HEK293T (cell line): ENCODE measurements at regions not wholly inside any gene's neighbourhood (a gene's known extent, or its start where the extent isn't known, plus 50 kb on each side); places are given as distances from the start of the nearest gene placed in this dataset.

Source experiments
- CTCF ChIA-PET: fragments of 350-600 bp; formaldehyde crosslinking; extraction: SDS; loops from one replicate; lab custom pipeline; 2021; ENCODE audit warnings: antibody characterized with exemption, inconsistent platforms; lab: Yijun Ruan, JAX
- POLR2A ChIA-PET: fragments of 350-600 bp; formaldehyde crosslinking; extraction: SDS; loops from one replicate; lab custom pipeline; 2020; ENCODE audit warnings: antibody characterized with exemption, inconsistent platforms; lab: Yijun Ruan, JAX
- DNase-seq: peaks from one replicate; pipeline ENCODE4 v3.0.0; 2012; ENCODE audit warnings: mixed read lengths; ENCODE audit errors: extremely low spot score
- ARNT ChIP-seq: fragments of 450-650 bp; IDR thresholded peaks from 2 replicates; pipeline ENCODE4 v1.6.1; 2017; ENCODE audit warnings: mild to moderate bottlenecking
- BHLHE40 ChIP-seq: fragments of 450-650 bp; IDR thresholded peaks from 2 replicates; pipeline ENCODE4 v1.6.1; 2016; ENCODE audit warnings: mild to moderate bottlenecking, moderate library complexity, borderline replicate concordance
- CTBP1 ChIP-seq: fragments of 450-650 bp; IDR thresholded peaks from 2 replicates; pipeline ENCODE4 v1.6.1; 2016; ENCODE audit warnings: borderline replicate concordance
- ELF4 ChIP-seq: fragments of 450-650 bp; IDR thresholded peaks from 2 replicates; pipeline ENCODE4 v1.6.1; 2017; ENCODE audit warnings: antibody characterized with exemption
- FOXA1 ChIP-seq: fragments of 450-650 bp; IDR thresholded peaks from 2 replicates; pipeline ENCODE4 v1.6.1; 2016; ENCODE audit warnings: mild to moderate bottlenecking
- FOXK2 ChIP-seq: fragments of 450-650 bp; IDR thresholded peaks from 2 replicates; pipeline ENCODE4 v1.6.1; 2016; ENCODE audit warnings: mild to moderate bottlenecking
- FOXM1 ChIP-seq: fragments of 450-650 bp; IDR thresholded peaks from 2 replicates; pipeline ENCODE4 v1.6.1; 2017; ENCODE audit warnings: mild to moderate bottlenecking, borderline replicate concordance
- HDGF ChIP-seq: fragments of 450-650 bp; IDR thresholded peaks from 2 replicates; pipeline ENCODE4 v1.6.1; 2017; ENCODE audit warnings: antibody characterized with exemption, borderline replicate concordance
- L3MBTL2 ChIP-seq: fragments of 450-650 bp; conservative IDR thresholded peaks from 2 replicates; pipeline ENCODE4 v1.6.1; 2016; ENCODE audit warnings: mild to moderate bottlenecking
- LEF1 ChIP-seq: fragments of 450-650 bp; IDR thresholded peaks from 2 replicates; pipeline ENCODE4 v1.6.1; 2017; ENCODE audit warnings: mild to moderate bottlenecking, borderline replicate concordance
- NFRKB ChIP-seq: fragments of 450-650 bp; IDR thresholded peaks from 2 replicates; pipeline ENCODE4 v1.6.1; 2016; ENCODE audit warnings: mild to moderate bottlenecking, moderate library complexity
- SP1 ChIP-seq: fragments of 450-650 bp; IDR thresholded peaks from 2 replicates; pipeline ENCODE4 v1.6.1; 2017
- SUZ12 ChIP-seq: fragments of 450-650 bp; IDR thresholded peaks from 2 replicates; pipeline ENCODE4 v1.6.1; 2016; ENCODE audit warnings: mild to moderate bottlenecking
- TARDBP ChIP-seq: fragments of 450-650 bp; IDR thresholded peaks from 2 replicates; pipeline ENCODE4 v1.6.1; 2016
- ZNF384 ChIP-seq: fragments of 450-650 bp; IDR thresholded peaks from 2 replicates; pipeline ENCODE4 v1.6.1; 2016
- TF ChIP-seq, protein P1 (sequence below): fragments of 450-650 bp; IDR thresholded peaks from 2 replicates; pipeline ENCODE4 v1.6.1; 2016

DNA sequence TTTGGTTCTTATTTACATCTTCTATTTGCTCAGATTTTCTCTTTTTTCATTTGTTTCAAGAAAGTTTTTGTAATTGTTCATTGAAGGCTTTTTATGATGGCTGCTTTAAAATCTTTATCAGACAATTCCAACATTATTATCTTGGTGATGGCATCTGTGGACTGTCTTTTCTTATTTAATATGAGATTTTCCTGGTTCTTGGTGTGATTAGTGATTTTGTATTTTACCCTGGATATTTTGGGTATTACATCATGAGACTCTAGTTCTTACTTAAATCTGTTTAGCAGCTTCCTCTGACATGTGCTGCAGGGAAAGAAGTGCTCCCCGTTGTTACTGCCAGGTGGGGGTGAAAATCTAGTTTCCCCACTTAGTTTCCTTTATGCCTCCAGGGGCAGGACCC is 94.2 kb upstream of the ANKH start:
- ChIA-PET CTCF (no interaction called here), POLR2A (no interaction called here)
- TF ChIP-seq ZNF384 (no peak), HDGF (no peak), NFRKB (no peak), CTBP1 (no peak), L3MBTL2 (no peak), ELF4 (no peak)
- TF ChIP-seq, protein P1, sequence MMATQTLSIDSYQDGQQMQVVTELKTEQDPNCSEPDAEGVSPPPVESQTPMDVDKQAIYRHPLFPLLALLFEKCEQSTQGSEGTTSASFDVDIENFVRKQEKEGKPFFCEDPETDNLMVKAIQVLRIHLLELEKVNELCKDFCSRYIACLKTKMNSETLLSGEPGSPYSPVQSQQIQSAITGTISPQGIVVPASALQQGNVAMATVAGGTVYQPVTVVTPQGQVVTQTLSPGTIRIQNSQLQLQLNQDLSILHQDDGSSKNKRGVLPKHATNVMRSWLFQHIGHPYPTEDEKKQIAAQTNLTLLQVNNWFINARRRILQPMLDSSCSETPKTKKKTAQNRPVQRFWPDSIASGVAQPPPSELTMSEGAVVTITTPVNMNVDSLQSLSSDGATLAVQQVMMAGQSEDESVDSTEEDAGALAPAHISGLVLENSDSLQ, result no peak
- no peak for DNase-seq

DNA sequence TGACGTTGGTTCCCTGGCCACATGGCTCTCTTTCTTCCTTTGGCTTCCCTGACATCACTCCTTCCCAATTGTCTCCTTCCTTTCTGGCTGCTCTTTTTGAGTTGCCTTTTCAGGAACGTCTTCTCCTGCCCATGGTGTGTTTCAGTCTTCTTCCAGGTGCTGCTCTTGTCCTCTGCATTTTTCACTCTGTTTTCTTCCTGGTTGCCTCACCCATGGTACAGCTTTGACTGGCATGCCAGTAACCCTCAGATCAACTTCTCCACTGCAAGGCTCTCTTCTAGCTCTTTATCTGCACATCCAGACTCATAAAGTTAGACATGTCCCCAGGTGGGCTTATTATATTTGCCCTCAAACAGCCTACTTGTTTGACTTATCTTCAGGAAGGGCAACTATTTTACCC is 91.0 kb upstream of the ANKH start:
- POLR2A ChIA-PET, result interaction anchor here (0.8 kb wide), 1 partner anchor 26 kb away, joined by 3 read pairs; no protein-coding TSS in a partner anchor
- DNase-seq, result no peak
- TF ChIP-seq ZNF384, result no peak
- no peak for TF ChIP-seq SUZ12
- no peak for TF ChIP-seq SP1
- CTCF ChIA-PET, result no interaction called here

DNA sequence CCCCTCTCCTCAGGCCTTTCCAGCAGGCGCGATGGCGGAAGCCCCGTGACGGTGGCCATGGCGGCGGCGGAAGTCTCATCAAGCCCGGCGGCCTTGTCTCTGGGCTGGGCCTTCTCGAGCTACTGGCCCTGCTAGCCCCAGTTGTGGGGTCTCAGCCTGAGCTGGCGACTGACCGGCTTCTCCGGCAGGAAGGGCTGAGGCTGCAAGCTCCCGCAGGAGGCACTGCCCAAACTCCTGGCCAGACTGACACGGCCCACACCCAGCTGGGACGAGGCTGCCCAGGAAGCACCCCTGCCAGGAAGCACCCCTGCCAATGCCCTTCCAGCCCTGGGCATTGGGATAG is 88.5 kb upstream of the ANKH start:
- TF ChIP-seq ELF4 (no peak), CTBP1 (no peak), TARDBP (no peak), ZNF384 (no peak), L3MBTL2 (no peak), LEF1 (no peak), FOXM1 (no peak)
- TF ChIP-seq, protein P1, result no peak
- ChIA-PET POLR2A (no interaction called here), CTCF (no interaction called here)
- DNase-seq, result no peak

- DNase-seq, result no peak
- ChIA-PET CTCF (interaction anchor here (0.5 kb wide), 1 partner anchor 417 kb away, joined by 3 read pairs; no protein-coding TSS in a partner anchor), POLR2A (no interaction called here)
Measured at GRCh38 chr5:14959399-14960119, 88.0 kb upstream of the ANKH start.

DNA sequence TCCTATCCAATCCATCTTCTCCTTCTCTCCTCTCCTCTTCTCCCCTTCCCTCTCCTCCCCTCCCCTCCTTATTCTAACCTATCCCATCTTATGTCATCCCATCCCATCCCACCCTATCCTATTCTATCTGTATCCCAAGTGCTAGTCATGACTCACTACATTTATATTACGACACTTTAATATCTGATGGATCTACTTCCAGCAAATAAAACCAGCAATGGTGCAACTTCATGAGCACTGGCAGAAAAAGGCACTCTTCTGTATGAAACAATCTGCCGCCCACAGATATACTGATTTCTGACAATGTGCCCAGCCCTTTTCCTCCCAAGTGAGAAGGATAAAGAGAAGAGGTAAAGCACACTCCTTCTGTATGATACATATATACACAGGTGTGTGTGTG is 86.6 kb upstream of the ANKH start:
- CTCF ChIA-PET, result no interaction called here
- POLR2A ChIA-PET, result no interaction called here
- no peak for DNase-seq
- TF ChIP-seq SUZ12, result no peak
- no peak for TF ChIP-seq FOXK2
- TF ChIP-seq FOXA1, result no peak
- TF ChIP-seq NFRKB, result no peak
- TF ChIP-seq ARNT, result no peak
- TF ChIP-seq ELF4, result no peak
- TF ChIP-seq TARDBP, result no peak
- TF ChIP-seq BHLHE40, result no peak
- TF ChIP-seq, protein P1, result no peak
- no peak for TF ChIP-seq HDGF
- TF ChIP-seq ZNF384, result no peak

More at GRCh38 chr5:14959399-14960119, 88.0 kb upstream of the ANKH start:
- TF ChIP-seq HDGF, result no peak
- TF ChIP-seq FOXM1, result no peak
- no peak for TF ChIP-seq ELF4

DNA sequence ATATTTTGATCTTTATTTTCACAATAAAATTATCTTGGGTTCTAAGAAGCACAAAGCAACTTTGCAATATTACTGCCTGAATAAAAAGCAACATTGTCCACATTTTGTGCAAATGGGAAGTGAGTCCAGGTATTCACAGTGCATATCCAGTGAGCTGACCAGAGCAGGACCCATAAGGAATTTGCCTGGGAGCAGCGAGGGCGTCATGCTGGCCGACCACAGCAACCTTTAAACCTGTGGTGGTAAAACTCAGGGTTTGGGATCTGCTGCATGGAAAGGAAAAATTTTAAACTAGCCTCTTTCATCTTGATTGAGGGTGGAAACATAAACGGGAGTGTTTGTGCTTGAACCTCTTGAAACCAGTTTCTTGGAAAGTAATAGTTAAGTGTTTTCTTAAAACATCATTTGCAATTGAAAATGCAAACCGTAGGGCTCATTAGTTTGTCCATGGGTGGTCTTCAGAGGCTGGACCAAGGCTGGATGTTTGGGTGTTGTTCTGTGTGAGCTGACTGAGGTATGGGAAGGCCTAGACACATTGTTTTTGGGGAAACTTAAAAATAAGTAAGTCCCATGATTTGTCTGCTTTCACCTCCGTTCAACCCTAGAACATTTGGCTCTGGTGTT is 85.0 kb upstream of the ANKH start:
- DNase-seq, result no peak
- TF ChIP-seq LEF1 (no peak), L3MBTL2 (no peak), ZNF384 (no peak), BHLHE40 (no peak), ELF4 (no peak), TARDBP (no peak), FOXK2 (no peak)
- CTCF ChIA-PET, result no interaction called here
- POLR2A ChIA-PET, result no interaction called here

GRCh38 chr5:14954616-14955343 is 83.2 kb upstream of the ANKH start:
- CTCF ChIA-PET, result no interaction called here
- POLR2A ChIA-PET, result interaction anchor here (0.7 kb wide), 1 partner anchor 107 kb away, joined by 3 read pairs; no protein-coding TSS in a partner anchor
- DNase-seq, result no peak
- no peak for TF ChIP-seq CTBP1
- TF ChIP-seq, protein P1, result no peak
- TF ChIP-seq LEF1, result no peak
- no peak for TF ChIP-seq FOXM1
- TF ChIP-seq SUZ12, result no peak
- TF ChIP-seq SP1, result no peak
- no peak for TF ChIP-seq BHLHE40
- TF ChIP-seq L3MBTL2, result no peak
- no peak for TF ChIP-seq ZNF384
- no peak for TF ChIP-seq TARDBP
- no peak for TF ChIP-seq FOXK2
- no peak for TF ChIP-seq HDGF
- TF ChIP-seq FOXA1, result no peak
- no peak for TF ChIP-seq ARNT
- no peak for TF ChIP-seq ELF4
- no peak for TF ChIP-seq NFRKB
